NCI-H446 (cell line): ENCODE measurements at regions not wholly inside any gene's neighbourhood (a gene's known extent, or its start where the extent isn't known, plus 50 kb on each side); places are given as distances from the start of the nearest gene placed in this dataset.
"Not testable (repeated sequence)": the region's sequence is repeated elsewhere in the genome, so short reads cannot be mapped to it uniquely, and the experiment has no call there.

ENCODE experiments used
- DNase-seq, 2 experiments: peaks; one replicate each; lab custom pipeline; 2025; lab: John Stamatoyannopoulos, UW

DNA sequence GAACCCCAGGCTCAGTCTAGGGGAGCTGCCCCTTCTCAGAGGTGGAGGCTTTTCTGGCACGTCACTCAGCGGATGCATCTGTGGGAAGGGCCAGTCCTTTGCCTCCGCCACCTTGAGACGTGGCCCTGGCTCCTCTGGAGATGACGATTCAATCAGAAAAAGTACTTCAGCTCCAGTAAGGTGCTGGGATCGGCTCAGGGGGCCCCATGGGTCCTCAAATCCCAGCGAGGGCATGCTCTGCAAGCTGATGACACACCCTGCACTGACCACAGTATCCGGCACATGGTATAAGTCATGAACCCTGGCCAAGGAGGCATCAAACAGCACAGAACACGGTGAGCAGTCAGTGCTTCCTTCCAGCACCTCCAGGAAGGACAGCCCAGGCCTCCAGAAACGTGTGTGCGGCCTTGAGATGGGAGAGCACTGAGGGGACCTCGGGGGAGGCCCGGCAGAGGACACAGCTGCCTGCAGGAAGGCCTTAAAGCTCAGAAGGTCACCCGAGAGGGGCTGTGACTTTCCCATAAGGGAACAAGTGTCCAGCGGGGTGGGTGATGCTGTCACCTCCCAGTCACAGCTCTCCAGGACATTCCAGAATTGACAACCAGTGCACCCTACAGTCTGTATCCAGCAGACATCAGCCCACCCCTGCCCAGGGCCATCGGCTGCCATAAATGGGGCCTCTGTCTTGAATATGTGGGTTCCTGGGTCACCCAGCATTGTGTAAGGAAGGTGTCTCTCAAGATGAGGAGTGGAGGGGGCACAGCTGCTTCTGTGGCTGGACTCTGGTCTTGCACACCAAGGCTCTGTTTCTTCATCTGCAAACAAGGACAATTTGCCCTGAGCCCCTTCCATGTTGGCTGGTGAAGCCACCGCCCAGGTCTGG is 205.8 kb downstream of the NDUFA10 start:
- no peak for DNase-seq

DNA sequence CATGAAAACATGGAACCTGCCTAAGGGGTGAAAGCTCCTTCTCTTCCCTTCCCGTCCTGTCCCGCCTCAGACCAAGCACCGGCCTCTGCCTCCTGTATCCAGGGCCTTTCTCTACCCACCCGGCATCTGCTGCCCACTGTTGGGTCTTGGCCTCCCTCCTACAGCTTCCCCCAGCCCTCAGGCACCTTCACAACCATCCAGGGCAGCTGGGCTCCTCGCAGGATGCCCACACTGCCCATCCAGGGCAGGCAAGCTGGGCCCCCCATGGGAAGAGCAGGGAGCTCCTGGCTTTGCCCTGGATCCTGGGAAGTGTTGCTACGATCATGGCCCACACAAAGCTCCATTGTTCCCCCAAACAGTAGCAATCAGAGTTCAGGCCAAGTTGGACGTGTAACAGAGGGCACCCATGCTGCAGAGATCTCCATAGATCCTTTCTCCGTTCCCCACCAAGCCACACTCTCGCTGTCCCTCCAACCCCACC is 206.6 kb downstream of the NDUFA10 start:
- DNase-seq: no peak

DNA sequence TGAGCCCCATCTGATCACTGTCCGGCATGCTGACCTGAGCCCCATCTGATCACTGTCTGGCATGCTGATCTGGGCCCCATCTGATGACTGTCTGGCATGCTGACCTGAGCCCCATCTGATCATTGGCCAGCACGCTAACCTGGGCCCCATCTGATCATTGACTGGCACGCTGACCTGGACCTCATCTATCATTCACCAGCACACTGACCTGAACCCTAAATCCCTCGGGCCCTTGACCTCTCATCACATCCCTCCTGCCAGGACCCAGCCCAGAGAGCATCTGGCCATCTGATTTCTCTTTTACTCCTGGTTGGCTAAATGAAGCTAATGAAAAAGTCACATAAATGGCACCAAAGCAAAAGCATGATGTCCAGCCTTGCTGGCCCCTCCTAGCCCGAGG is 207.1 kb downstream of the NDUFA10 start:
- DNase-seq: no peak

DNA sequence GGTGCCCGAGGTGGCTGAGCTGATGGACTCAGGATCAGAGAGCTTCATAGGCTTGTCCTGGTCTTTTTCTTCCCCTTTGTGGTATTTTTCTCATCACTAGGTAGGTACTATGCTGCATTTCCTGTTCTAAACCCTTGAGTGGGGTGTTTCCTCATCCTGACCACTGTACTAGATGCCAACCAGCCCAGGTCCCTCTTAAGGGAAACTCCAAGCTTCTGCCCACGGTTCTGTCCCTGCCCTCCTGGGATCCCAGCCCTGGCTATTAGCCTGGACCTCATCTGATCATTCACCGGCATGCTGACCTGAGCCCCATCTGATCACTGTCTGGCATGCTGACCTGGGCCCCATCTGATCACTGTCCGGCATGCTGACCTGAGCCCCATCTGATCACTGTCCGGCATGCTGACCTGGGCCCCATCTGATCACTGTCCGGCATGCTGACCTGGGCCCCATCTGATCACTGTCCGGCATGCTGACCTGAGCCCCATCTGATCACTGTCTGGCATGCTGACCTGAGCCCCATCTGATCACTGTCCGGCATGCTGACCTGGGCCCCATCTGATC is 207.6 kb downstream of the NDUFA10 start:
- DNase-seq: not testable (repeated sequence)

DNA sequence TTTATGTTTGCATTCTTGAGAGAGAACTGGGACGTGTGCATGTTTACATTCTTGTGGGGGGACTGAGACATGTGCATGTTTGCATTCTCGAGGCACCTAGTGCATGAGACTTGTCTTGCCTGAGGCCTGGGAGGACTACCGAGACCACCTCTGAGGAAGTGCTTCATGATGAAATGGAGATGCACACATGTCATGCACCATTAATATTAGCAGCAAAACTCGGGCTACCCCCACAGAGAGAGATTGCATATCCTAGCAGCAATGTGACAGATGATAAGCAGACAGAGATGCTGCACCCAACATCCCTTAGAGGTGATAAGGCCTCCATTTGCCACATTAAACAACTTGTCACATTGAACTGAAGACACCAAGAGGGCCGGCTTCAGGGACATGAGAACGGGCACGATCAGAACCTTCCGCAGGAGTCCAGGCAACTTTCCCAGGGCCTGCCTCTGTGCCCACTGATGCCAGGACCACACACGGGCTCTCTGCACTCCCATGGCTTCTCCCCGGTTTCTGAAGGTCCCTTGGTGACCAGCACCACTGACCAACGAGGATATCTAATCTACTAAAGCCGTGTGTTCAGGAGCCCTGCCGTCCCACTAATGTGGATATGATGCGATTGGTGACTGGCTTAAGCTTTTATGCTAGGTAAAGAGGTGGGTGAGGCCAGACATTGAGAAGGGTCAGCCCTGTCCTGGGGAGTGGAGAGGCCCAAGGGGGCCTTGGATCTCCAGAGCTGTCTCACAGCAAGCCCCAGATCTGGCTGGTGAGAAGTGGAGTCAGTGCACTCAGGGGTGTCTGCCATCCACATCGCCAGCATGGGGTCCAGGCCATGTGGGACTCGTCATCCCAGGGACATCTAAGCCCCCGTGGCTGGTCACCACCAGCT is 208.3 kb downstream of the NDUFA10 start:
- DNase-seq: no peak

DNA sequence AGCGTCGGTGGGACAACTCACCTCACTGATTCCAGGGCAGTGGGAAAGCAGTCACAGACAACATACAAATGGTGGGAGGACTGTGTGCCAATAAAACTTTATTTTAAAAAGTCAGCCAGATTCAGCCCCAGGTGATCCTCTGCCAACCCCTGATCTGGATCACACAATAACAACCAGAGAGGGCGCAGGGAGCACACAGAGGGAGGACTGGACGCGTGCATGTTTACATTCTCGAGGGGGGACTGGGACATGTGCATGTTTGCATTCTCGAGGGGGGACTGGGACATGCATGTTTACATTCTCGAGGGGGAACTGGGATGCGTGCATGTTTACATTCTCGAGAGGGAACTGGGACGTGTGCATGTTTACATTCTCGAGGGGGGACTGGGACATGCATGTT is 209.5 kb downstream of the NDUFA10 start:
- no peak for DNase-seq

DNA sequence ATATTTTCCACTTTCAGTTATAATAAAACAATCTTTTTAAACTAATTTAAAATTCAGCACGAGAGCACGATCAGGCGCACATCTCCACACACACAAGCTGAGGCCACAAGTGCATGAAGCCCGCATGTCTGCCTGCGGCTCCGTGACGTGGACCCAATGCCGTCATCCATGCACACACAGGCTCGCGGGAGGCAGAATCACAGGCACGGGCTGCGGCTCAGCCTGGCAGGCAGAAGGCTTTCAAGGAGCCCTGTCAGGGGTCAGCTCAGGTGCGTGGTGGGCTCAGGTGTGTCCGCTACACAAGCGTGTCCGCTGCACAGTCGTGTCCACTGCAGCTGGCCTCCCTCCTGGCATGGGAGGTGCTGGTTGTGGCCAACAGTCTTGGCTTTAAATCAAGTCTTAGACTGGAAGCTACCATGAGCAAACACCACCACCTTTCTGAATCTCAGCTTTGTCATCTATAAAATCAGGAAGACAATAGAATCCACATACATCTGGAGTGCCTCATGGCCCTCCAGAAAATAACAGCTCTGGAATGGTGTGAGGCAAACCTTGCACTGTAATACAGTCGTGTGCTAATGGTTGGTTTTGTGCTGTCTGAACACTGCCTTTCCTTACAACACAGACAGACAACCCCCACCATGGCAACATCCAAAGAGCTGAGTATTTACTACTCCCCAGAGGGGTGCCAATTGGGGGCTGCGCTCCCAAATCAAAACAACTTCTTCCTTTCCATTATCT is 210.1 kb downstream of the NDUFA10 start:
- DNase-seq: no peak

DNA sequence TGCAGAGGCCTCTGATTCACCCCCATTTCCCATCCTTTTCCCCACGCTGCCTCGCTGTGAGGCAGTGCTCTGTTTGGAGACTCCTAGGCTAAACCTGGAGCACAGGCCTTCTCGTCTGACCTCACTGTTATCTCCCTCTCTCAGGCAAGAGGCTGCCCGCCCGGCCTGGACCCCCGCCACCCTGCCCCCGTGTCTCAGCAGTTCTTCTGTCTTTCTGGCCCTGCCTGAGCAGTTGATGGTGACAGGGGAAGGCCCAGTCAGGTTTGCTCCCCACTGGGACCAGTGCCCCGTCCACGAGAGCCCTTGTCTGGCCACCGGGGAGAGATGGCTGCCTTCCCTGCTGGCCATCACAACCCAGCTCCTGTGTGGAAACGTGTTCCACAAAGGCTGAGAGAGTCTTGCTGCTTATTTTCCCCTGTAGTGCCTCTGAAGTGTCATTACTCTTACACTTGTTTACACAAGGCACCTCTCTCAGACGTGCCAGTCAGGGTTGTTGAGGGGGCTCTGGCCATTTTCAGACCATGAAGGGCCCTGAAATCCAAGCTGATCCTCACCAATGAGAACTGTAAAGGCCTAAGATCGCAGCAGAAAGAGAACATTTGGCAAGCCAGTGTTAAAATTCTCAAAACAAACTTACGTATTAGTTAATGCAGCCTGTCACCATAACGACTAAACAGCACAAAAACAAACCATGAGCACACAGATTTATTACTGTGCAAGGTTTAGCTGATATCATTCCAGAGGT is 210.9 kb downstream of the NDUFA10 start:
- no peak for DNase-seq

DNA sequence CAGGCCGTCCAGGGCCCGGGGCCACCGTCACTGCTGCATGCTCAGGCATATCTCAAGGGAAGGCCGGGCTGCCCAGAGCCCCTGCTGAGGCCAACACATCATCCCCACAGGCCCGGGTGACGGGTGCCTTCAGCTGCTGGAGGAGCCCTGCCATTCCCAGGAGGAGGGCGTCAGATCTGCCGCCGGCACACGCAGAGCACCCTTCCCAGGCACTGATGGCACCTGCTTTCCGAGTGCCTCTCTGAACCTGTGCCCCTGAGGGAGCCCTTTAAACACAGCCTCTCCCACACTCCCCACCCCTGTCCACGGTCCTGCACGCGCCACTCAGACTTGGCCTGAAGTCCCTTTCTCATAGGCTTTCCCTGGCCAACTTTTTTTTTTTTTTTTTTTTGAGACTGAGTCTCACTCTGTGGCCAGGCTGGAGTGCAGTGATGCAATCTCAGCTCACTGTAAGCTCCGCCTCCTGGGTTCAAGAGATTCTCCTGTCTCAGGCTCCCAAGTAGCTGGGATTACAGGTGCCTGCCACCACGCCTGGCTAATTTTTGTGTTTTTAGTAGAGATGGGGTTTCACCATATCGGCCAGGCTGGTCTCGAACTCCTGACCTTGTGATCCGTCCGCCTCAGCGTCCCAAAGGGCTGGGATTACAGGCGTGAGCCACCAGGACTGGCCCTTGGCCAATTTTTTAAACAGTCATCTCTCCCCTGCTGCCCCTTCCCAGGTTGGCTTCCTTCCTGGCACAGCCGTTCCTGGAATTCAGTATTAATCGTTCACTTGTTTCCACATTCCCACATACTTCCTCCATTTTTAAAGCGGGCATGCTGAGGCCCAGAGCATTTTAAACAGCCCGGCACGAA is 211.7 kb downstream of the NDUFA10 start:
- DNase-seq: no peak

DNA sequence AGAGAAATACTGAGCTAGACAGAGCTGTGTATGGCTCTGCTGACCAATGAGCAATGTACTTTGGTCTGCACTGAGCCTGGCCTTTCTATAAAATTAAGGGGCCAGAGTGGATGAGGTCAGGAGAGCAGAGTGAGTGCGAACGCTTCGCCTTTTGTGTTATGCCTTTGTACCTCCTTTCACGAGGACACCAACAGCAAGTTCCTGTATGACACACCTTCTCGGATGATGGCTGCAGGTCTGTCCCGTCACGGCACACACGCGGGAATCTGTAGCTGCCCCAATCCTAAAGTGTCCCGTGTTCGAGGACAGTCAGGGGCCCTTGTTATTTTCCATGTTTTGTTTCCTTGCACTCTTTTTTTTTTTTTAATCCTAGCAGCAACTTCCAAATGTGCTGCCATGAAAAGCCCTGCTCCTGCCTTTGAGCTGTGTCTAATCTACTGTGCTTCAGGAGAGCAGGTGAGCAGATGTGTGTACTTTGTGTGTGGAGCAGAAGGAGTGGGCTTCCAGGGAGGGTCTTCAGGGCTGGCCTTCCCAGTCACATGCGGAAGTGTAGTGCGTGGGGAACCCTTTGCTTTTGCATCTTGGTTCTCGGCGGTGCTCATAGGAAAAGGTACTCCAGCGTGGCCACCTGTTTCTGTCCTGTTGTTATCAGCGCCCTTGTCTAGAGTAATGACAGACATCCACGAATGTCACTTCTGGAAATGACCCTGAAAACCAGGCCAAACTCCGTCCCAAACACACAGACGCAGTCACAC is 213.2 kb downstream of the NDUFA10 start:
- DNase-seq: no peak

DNA sequence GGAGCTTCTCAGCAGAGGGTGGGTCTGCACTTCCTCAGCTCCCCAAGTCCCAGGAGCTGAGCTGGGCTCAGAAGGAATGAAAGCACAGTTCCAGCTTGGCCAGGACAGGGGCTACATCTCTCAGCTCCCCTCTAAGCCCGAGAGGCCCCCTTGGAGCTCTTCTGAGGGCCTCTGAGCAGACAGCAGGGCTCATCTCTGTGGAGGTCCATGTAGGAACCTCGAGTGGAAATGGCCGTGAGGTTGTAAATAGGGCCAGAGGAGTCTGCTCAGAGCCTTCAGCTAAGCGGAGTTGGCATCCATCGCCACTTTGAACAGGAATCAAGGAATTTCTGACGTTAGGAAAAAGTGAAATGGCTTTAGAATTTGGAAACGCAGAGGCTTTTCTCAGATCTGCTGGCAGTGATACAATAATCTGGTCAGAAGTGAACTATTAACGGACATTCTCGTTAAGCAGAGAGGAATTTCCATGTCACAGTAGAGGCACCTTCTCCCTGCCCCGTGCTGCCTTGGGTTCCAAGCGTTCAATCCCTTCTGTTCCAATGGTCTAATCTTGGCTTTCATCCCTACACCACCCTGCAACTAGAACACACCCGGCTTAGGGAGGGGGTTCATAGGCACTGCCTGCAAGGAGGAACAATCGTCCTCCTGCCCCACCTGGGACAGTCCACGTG is 213.9 kb downstream of the NDUFA10 start:
- DNase-seq: no peak

DNA sequence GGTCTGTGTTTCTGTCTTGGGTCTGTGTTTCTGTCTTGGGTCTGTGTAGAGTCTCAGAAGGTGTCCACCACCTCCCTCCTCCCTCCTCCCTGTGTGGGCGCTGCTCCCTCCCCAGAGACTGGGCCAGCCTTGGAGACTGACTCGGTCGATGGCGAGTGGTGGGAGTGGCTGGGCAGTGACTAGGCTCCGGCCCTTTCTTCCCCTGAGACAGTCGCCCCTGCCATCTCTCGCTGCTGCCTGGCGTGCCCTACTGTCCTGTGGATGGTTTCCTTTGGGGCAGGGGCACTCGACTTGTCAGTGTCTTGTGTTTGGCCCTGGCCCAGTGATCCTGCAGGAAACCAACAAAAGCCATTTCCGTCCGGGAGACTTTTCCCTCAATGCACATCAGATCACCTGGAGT is 215.8 kb downstream of the NDUFA10 start:
- no peak for DNase-seq

DNA sequence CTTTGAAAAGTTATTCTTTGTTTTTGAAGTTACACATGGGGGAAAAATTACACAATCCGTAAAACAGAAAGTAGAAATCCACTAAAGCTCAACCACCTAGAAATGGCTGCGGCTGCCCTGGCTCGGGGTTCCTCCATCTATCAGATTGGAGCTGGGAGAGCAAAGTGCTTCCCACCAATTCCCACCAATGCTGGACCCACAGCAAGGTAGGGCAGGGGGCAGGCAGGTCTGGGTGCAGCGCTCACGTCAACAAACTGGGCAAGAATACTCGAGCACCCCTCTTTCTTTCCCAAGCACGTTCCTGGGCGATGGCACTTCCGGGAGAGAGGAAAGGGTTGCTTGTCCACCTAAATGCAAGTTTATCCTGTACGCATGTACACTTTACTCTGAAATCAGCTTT is 217.6 kb downstream of the NDUFA10 start:
- DNase-seq: no peak

DNA sequence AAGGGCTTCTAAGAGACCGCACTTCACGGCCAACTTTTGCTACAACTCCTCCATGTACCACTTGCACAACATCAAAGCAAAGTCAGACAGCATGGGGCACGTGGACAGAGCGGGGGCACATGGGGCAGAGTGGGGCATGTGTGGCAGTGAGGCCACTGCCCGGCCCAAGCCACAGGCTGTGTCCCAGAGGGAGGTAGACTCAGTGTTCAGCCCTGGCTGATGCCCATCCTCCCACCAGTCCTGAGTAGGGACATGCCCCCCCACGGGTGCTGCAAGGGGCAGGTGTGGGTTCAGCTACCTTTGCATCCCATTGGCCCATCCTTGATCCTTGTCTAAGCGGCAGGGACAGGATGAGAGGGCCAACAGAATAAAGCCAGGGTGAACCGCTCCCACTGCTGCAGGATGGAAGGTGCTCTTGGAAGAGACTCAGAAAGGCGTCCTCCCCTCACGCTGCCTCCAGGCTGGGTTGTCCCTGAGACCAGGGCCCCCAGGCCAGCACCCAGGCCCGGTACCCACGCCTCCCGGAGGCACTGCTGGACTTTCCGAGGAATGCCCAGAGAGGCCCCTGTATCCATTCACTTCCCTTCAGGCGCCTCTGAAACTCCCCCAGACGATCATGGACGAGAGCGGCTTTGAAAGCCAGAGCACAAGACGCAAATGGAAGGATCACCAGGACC is 218.2 kb downstream of the NDUFA10 start:
- no peak for DNase-seq

DNA sequence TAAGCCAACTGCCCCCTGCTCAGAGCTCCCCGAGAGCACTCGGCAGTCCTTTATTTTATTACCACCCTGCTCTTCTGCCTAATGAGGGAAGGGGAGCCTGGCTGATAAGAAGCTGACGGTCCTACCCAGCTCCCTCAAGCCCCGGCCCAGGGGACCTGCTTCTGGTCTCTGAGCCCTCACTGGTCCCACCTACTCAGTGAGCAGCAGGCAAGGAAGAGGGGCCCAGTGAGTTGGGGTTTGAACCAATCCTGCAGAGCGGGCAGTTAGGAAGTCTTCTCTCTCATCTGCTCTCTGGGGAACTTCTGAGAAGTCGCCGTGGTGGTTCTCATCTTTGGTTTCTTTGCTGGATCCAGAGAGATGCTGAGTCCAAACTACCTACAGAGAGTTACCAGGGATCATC is 218.9 kb downstream of the NDUFA10 start:
- DNase-seq: no peak

DNA sequence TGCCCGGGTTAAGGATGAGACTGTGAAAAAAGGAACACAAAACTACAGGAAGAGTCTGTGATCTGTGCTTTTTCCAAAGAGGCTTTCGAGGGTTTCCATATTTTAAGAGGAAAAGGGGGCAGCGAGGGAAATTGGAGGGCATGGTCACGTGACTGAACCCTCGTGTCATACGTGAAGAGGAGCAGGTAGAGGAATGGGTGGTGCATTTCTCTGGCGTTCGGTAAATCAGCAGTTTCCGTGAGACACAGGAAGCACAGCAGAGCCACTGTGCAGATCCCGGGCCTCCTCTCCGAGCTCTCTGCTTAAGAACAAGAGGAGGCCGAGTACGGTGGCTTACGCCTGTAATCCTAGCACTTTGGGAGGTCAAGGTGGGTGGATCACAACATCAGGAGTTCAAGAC is 219.7 kb downstream of the NDUFA10 start:
- DNase-seq: no peak

DNA sequence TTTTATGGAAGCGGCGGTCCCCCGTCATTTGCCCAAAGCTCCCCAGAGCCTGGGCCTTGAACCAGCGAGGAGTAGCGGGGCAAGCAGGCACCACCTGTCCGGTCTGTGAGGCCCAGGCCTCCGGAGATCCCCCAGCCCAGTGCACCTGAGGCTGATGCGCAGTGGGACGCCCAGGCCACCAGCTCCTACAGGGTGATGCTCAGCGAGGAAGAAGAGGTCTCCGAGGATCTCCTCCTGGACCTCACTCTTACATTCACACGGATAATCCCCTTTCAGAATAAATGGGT is 220.2 kb downstream of the NDUFA10 start:
- no peak for DNase-seq
